ENCODE measurements at regions not wholly inside any gene's neighbourhood (a gene's known extent, or its start where the extent isn't known, plus 50 kb on each side); places are given as distances from the start of the nearest gene placed in this dataset.

DNA sequence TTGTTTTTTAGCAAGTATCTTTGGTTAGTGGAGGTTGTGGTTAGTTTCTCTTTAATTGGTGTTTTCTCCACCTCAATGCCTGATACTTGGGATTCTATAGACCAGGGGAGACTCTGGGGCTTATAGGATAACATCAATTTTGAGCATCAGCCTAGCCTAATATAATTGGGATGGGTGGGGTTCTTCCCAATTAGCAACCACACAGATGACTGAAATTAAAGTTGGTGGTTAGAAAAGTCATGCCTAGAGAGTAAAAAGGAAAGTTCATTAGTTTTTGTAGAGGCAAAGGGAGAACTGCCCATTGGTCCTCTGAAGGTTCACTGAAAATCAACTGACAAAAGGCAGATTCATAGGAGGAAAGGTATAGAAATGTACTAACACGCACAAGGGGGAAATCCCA is 843.3 kb downstream of the TSN start:
- no peak for TF ChIP-seq CTCF (IDR thresholded peaks at IDR 0.05; ENCODE audit: low read depth, low read length)
- TF ChIP-seq, protein P1, sequence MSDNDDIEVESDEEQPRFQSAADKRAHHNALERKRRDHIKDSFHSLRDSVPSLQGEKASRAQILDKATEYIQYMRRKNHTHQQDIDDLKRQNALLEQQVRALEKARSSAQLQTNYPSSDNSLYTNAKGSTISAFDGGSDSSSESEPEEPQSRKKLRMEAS (IDR thresholded peaks at IDR 0.05; ENCODE audit: low read depth, low read length): no peak
- no peak for TF ChIP-seq POLR2A (IDR thresholded peaks at IDR 0.05; ENCODE audit: extremely low read depth, insufficient read length)
